Breast epithelium (tissue), 3 donors: ENCODE measurements at regions not wholly inside any gene's neighbourhood (a gene's known extent, or its start where the extent isn't known, plus 50 kb on each side); places are given as distances from the start of the nearest gene placed in this dataset.

Experiments
- CTCF ChIP-seq, 3 donors: fragments of 450-650 bp; IDR thresholded peaks; one replicate each; pipeline ENCODE4 v1.5.1; 2016 to 2017; ENCODE audit warnings: antibody characterized with exemption in 3 of 3, mild to moderate bottlenecking in 3 of 3, moderate library complexity in 3 of 3
- POLR2A ChIP-seq: fragments of 450-650 bp; IDR thresholded peaks from one replicate; pipeline ENCODE4 v1.6.1; 2016; ENCODE audit warnings: antibody characterized with exemption, mild to moderate bottlenecking, moderate library complexity
- POLR2AphosphoS5 ChIP-seq, 3 donors: sonication (generic); formaldehyde crosslinking; IDR thresholded peaks; one replicate each; pipeline ENCODE4 v1.6.1; 2017; ENCODE audit warnings: antibody characterized with exemption in 3 of 3

DNA sequence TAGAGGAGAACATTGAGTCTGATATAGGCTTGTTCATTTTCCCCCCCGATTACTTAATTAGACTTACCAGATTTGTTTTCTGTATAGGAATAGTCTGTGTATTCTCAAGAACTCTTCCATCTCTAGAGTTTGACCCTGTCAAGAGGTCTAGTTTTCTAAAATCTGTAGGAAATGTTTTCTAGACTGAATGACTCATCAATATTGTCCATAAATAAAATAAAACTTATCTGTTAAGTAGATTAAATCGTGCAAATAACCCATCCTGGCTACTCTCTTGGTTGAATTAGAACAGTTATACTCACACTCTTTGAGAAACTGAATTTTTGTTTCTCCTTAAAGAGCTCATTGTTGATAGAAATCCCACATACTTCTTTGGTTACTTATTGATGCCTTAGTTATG is 299.2 kb upstream of the CWC22 start:
- TF ChIP-seq CTCF (IDR thresholded peaks at IDR 0.05) (no peak), POLR2AphosphoS5 (IDR thresholded peaks at IDR 0.05) (no peak), POLR2A (no peak)
